ENCODE measurements at regions not wholly inside any gene's neighbourhood (a gene's known extent, or its start where the extent isn't known, plus 50 kb on each side); places are given as distances from the start of the nearest gene placed in this dataset.

- no peak for TF ChIP-seq POLR2AphosphoS5 (IDR thresholded peaks at IDR 0.05; ENCODE audit: low read depth, low read length)
- TF ChIP-seq TAF1 (IDR thresholded peaks at IDR 0.05; ENCODE audit: borderline replicate concordance, insufficient read depth, low read length) = no peak
- no peak for TF ChIP-seq SIN3A (IDR thresholded peaks at IDR 0.05; ENCODE audit: borderline replicate concordance, insufficient read depth, low read length)
- TF ChIP-seq REST (IDR thresholded peaks at IDR 0.05; ENCODE audit: insufficient read depth in 1 of 2, low read depth in 2 of 2, low read length in 2 of 2) = no peak
- TF ChIP-seq FOXP2 (optimal IDR thresholded peaks at IDR 0.05; ENCODE audit: borderline replicate concordance, extremely low read depth, extremely low read length, insufficient read depth) = no peak
Observed at GRCh38 chr15:70220490-70221096, 122.9 kb upstream of the TLE3 start.

- TF ChIP-seq POLR2AphosphoS5 (IDR thresholded peaks at IDR 0.05; ENCODE audit: low read depth, low read length) (no peak), FOXP2 (optimal IDR thresholded peaks at IDR 0.05; ENCODE audit: borderline replicate concordance, extremely low read depth, extremely low read length, insufficient read depth) (no peak), REST (IDR thresholded peaks at IDR 0.05; ENCODE audit: insufficient read depth in 1 of 2, low read depth in 2 of 2, low read length in 2 of 2) (no peak), SIN3A (IDR thresholded peaks at IDR 0.05; ENCODE audit: borderline replicate concordance, insufficient read depth, low read length) (no peak), TAF1 (IDR thresholded peaks at IDR 0.05; ENCODE audit: borderline replicate concordance, insufficient read depth, low read length) (no peak)
Observed at GRCh38 chr15:70219966-70220365, 122.2 kb upstream of the TLE3 start.

- TF ChIP-seq REST (IDR thresholded peaks at IDR 0.05; ENCODE audit: insufficient read depth in 1 of 2, low read depth in 2 of 2, low read length in 2 of 2) = no peak
- TF ChIP-seq SIN3A (IDR thresholded peaks at IDR 0.05; ENCODE audit: borderline replicate concordance, insufficient read depth, low read length) = no peak
- TF ChIP-seq POLR2AphosphoS5 (IDR thresholded peaks at IDR 0.05; ENCODE audit: low read depth, low read length) = no peak
- TF ChIP-seq FOXP2 (optimal IDR thresholded peaks at IDR 0.05; ENCODE audit: borderline replicate concordance, extremely low read depth, extremely low read length, insufficient read depth) = no peak
- no peak for TF ChIP-seq TAF1 (IDR thresholded peaks at IDR 0.05; ENCODE audit: borderline replicate concordance, insufficient read depth, low read length)
Observed at GRCh38 chr15:70219256-70219895, 121.7 kb upstream of the TLE3 start.

- no peak for TF ChIP-seq TAF1 (IDR thresholded peaks at IDR 0.05; ENCODE audit: borderline replicate concordance, insufficient read depth, low read length)
- no peak for TF ChIP-seq FOXP2 (optimal IDR thresholded peaks at IDR 0.05; ENCODE audit: borderline replicate concordance, extremely low read depth, extremely low read length, insufficient read depth)
- no peak for TF ChIP-seq POLR2AphosphoS5 (IDR thresholded peaks at IDR 0.05; ENCODE audit: low read depth, low read length)
- no peak for TF ChIP-seq REST (IDR thresholded peaks at IDR 0.05; ENCODE audit: insufficient read depth in 1 of 2, low read depth in 2 of 2, low read length in 2 of 2)
- no peak for TF ChIP-seq SIN3A (IDR thresholded peaks at IDR 0.05; ENCODE audit: borderline replicate concordance, insufficient read depth, low read length)
Observed at GRCh38 chr15:70217226-70218160, 119.8 kb upstream of the TLE3 start.
